AG04449 (cell line): ENCODE measurements at regions not wholly inside any gene's neighbourhood (a gene's known extent, or its start where the extent isn't known, plus 50 kb on each side); places are given as distances from the start of the nearest gene placed in this dataset.

Experiments
- CTCF ChIA-PET: fragments of 350-600 bp; formaldehyde crosslinking; extraction: SDS; loops from one replicate; lab custom pipeline; 2021; ENCODE audit warnings: antibody characterized with exemption; lab: Yijun Ruan, JAX
- POLR2A ChIA-PET: fragments of 400-600, 350-600 bp; formaldehyde crosslinking; extraction: SDS; loops from one replicate; lab custom pipeline; 2020; ENCODE audit warnings: antibody characterized with exemption, inconsistent platforms; lab: Yijun Ruan, JAX
- DNase-seq: peaks from one replicate; pipeline ENCODE4 v3.0.0-alpha.2; 2010; ENCODE audit warnings: low read depth, low spot score
- H3K4me3 ChIP-seq: 2 replicates; pipeline ENCODE4 v1.5.1; 2011; ENCODE audit warnings: low read depth, mild to moderate bottlenecking, control low read depth, low read length
- TF ChIP-seq, protein P1 (sequence below): IDR thresholded peaks from one replicate; pipeline ENCODE4 v1.5.1; 2011; ENCODE audit warnings: mild to moderate bottlenecking, moderate library complexity, low read length, control low read depth, inconsistent platforms; ENCODE audit not compliant: insufficient read depth; ENCODE audit errors: missing control alignments

DNA sequence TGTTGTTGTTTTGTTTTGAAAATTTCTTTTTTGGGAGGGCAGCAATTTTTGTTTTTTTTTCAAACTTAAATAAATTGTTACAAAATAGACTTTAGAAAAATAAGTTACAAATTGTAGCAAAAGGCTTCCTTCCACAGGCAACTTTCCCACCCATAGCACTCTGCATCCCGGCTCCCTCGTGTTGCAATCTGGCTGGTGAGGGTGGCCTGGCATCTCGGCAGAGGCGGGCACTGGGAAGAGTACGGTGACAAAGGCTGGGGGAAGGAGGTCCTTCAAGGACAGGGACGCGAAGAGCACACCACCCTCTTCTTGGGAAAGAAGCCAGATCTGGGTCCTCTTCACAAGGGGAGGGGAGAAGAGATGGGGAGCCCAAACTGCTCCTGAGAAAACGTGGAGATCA lies 379.7 kb downstream of the OLFM4 start:
- CTCF ChIA-PET, result no interaction called here
- H3K4me3 ChIP-seq, result no peak overlapping the region
- POLR2A ChIA-PET, result no interaction called here
- no peak for DNase-seq
- TF ChIP-seq, protein P1, sequence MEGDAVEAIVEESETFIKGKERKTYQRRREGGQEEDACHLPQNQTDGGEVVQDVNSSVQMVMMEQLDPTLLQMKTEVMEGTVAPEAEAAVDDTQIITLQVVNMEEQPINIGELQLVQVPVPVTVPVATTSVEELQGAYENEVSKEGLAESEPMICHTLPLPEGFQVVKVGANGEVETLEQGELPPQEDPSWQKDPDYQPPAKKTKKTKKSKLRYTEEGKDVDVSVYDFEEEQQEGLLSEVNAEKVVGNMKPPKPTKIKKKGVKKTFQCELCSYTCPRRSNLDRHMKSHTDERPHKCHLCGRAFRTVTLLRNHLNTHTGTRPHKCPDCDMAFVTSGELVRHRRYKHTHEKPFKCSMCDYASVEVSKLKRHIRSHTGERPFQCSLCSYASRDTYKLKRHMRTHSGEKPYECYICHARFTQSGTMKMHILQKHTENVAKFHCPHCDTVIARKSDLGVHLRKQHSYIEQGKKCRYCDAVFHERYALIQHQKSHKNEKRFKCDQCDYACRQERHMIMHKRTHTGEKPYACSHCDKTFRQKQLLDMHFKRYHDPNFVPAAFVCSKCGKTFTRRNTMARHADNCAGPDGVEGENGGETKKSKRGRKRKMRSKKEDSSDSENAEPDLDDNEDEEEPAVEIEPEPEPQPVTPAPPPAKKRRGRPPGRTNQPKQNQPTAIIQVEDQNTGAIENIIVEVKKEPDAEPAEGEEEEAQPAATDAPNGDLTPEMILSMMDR, result no peak

DNA sequence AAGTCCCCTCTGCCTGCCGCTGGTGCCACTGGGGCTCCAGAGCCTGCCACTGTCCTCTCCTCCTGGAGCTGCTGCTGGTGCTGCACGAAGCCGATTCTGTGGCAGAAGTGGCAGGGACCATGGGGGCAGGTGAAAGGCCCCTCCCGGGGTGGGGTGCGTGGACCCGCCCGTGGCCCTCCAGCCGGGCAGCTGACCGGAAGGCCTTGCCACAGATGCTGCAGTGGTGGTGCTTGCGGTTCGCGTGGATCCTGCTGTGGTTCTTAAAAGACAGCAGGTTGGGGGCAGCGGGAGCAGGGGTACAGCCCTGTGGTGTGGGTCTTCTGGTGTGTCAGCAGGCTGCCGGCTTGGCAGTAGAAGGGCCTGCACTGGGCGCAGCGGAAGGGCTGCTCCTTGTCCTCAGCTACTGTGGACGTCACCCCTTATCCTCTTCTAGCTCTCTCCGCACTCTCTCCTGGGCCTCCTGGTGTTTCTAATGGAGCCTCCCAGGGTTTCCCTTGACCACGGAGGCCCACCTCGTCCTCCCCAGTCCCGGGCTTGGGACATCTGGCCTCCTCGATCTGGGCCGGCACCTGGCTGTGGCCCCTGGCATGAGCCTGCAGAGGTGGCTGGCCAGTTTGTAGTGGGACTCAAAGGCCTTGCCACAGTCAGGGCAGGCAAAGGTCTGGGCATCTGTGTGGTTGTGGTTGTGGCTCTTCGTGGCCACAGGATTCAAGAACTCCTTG lies 380.4 kb downstream of the OLFM4 start:
- ChIA-PET POLR2A (no interaction called here), CTCF (no interaction called here)
- no peak for DNase-seq
- no peak overlapping the region for H3K4me3 ChIP-seq
- TF ChIP-seq, protein P1, result no peak

DNA sequence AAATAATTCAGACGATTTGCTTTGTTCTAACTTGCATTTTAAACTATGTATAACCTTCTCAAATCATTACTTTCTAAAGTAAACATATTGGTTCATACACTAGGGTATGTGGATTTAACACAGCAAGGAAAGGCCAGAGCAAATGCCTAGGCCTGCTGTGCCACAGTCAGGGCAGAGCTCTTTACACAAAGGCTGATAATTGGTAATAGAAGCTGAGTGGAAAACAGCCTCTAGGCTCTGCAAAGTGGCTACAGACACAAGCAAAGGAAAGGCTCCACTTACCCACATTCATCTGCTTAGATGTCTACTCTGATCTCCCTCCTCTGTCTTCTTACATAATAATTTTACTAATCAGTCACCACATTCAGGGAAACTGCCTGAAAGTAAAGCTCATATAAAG lies 382.9 kb downstream of the OLFM4 start:
- POLR2A ChIA-PET, result no interaction called here
- TF ChIP-seq, protein P1, result no peak
- no peak for DNase-seq
- CTCF ChIA-PET, result no interaction called here
- no peak overlapping the region for H3K4me3 ChIP-seq

DNA sequence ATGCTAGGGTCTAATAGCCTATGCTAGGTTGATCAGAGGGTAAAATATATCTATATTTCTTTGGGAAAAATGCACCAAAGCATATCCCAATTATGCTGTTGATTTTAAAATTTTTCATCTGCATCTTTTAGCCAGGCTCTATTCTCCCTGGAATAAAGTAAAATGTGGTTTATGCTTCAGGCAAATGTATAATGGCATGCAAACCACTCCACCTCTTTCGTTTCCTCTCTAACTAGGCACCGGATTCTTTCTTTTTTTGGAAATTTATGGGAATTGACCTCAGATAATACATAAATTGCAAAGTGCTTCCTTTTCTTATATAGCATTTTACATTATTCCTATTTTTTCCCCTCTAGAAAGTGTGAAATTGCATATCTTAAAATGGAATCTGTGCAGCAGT lies 386.5 kb downstream of the OLFM4 start:
- ChIA-PET POLR2A (no interaction called here), CTCF (no interaction called here)
- H3K4me3 ChIP-seq, result no peak overlapping the region
- no peak for DNase-seq
- TF ChIP-seq, protein P1, result no peak

DNA sequence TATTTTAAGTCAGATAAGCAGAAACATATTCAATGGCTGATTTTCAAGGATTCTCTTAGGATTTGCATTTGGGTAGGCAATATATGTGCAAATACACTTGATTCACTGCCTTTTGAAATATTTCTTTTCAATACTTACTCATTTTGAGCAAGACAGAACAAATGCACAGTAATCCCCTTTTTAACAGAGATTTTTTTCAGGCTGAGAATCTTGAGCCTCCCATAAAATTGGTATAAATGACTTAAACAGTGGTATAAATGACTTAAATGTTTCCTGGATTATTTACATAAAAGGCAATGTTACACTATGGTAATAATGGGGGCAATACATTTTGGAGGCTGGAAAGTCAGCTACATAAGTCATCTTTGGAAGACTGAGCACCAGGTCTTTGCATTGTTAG lies 389.0 kb downstream of the OLFM4 start:
- TF ChIP-seq, protein P1, result no peak
- DNase-seq, result no peak
- ChIA-PET CTCF (no interaction called here), POLR2A (no interaction called here)
- H3K4me3 ChIP-seq, result no peak overlapping the region

DNA sequence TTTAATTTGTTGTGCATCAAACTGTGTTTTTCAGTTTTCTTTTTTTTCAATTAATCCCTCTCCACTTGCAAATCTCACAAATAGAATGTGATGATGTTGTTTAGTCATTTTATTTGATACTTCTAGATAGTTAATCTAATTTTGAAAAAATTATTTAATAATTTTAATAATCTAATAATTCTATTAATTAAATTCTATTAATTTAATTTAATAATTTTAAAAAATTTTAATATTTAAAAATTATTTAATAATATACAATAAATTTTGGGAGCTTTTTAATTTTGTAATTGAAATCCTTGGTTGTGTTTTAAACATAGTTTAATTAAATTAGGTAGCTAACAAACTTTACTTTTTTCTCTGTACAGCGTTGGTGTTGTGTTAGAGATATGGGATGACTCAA lies 393.8 kb downstream of the OLFM4 start:
- no peak for DNase-seq
- TF ChIP-seq, protein P1, result no peak
- ChIA-PET CTCF (no interaction called here), POLR2A (no interaction called here)
- no peak overlapping the region for H3K4me3 ChIP-seq
